HG03565 (cell line): ENCODE measurements at regions not wholly inside any gene's neighbourhood (a gene's known extent, or its start where the extent isn't known, plus 50 kb on each side); places are given as distances from the start of the nearest gene placed in this dataset.
A peak's percentile ranks its signal among the peaks of the same experiment; 100 is the strongest.

ENCODE experiments used
- ATAC-seq: cut with Tn5 transposase; IDR thresholded peaks from one replicate; pipeline ENCODE4 v1.9.1; 2021; ENCODE audit warnings: mild to moderate bottlenecking, moderate library complexity; ENCODE audit not compliant: unreplicated experiment

DNA sequence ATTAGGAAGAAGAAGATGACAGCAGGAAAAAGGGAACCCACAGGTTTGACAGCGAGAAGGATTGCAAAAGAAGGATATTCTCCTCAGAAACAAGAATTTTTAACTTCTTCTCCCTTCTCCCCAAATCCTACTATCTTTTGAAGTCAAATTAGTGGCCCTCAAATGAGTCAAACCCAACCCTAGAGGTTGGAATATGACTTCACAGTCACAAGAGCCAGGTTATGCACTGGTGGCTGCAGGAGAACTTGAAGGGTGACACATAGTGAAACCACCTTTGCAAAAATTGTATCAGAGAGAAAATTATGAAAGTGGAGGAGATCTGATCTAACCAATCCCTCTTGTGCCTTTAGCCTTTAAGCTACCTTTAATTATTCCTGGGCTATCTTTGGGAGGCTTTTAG, 386.2 kb upstream of the CCDC196 start:
- ATAC-seq = peak; percentile 94

DNA sequence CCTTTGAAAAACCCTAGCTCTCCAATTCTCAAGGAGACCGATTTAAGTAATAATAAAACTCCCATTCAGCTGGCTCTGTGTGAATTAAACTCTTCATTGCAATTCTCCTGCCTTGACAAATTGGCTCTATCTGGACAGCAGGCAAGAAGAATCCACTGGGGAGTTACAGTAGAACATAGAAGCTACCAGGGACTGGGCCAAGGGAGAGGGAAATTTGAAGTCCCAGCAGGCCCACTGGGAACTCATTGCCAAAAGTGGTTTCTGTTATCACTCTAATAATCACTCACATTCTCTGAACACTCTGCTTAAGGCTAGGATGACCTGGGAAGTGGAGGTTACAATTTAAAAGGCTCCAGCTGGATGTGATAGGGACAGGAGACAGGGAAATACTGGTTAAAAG, 384.5 kb upstream of the CCDC196 start:
- ATAC-seq = no peak

DNA sequence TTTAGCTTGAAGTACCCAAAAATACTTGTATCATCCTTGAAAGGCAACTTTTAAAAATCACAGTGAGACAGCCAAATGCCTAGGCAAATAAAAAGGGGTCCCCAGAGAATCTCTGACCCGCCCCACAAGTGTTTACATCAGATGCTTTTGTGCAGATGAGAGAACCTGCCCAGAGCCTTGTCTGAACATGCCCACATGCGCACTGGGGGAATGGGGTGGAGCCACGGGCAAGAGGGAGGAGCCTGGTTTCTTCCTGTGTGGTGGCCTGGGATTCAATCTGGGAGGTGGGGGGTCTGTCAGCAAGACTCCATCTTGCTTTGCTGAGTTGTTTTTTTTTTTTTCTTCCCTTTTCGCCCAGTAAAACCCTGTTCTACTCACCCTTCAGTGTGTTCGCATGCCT, 381.7 kb upstream of the CCDC196 start:
- ATAC-seq = no peak

DNA sequence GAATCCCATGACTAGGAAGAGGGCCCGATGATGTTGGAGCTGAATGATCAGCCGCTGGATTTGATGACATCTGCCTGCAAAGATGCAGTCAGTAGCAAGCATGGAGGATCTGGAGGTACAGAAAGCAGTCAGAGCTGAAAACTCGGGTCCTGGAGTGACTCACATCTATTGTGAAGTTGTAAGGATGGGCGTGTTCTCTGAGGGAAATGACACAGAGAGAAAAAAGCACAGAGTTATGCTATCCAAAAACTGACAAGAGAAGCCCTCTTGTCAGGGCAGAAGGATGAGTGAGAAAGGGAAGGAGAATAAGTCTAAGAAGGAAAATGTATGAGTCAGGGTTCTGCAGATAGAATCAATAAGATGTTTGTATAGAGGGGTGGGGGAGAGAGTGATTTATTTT, 380.4 kb upstream of the CCDC196 start:
- ATAC-seq = no peak

DNA sequence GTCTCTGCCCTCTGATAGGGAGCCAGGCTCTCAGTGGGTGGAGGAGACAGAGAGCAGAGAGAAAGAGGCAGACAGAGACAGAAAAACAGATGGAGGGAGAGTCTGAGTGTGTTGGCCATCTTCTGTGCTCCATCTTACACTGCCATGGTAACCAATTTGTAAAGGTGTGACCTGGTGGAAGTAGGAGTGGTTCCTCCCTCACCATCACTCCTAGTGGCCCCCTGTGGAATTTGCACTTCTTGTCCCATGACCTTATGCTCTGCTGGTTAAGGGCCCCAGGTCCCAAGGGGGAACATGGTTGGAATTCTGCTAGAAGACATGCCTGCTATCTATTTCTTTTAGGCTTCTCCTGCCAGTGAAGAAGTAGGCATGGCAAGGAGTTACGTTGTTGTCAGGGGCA, 376.7 kb upstream of the CCDC196 start:
- no peak for ATAC-seq

DNA sequence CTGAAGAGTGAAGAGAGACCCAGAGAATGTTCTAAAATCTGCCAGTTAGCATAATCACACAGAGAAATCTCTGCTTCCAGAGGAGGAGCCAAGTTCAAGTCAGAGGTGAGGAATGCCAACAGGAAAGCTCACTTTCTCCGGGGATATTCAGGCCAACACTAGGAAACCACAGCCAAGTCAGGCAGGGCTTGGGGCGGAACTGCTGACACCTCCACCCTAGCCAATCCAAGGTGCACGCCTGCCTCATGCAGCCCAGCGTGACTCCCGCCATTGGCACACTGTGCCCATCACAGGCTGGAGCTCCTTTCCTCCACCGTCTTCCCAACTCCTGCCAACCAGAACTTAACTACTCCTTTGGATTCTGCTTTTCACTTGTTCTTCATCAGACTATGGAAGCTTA, 374.3 kb upstream of the CCDC196 start:
- ATAC-seq = no peak

DNA sequence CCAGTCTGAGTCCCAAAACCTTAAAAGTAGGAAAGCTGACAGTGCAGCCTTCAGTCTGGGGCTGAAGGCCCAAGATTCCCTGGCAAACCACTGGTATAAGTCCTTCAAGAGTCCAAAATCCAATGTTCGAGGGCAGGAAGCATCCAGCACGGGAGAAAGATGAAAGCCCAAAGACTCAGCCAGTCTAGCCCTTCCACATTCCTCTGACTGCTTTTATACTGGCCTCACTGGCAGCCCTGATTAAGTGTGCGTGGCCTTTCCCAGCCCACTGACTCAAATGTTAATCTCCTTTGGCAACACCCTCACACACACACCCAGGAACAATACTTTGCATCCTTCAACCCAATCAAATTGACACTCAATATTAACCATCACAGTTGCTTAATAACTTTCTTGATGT, 372.1 kb upstream of the CCDC196 start:
- ATAC-seq = no peak

DNA sequence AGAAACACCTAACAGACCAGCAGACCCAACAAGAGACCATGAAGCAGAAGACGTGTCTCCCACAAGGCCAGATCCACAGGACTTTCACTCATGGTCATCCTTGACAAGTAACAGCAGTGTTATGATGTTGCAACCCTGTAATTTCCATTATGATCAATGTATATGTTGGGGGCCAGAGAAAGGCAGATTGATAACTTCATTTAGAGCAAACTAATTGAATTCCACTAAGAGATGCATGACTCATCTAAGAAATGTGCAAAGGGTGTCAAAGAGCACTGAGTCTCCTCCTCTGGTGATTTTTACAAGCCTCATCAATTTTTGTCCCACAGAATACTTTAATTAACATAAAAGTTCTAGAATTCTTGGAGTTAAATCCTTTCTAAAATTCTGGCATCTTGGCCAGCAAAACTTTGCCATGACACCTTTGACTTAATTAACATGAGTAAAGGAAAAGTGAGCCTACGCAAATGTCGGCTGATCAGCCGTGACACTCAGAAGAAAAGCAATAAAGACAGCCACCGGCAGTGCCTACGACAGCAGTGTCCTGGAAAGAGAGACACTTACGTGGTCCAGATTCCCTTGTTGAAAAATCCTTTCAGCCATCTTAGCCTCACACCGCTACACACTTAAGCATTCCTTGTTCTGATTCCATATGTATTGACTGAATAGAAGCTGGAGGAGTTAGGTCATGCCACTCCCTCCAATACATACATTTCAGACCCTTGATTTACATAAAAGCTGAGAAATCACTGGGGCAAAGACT, 370.2 kb upstream of the CCDC196 start:
- no peak for ATAC-seq

DNA sequence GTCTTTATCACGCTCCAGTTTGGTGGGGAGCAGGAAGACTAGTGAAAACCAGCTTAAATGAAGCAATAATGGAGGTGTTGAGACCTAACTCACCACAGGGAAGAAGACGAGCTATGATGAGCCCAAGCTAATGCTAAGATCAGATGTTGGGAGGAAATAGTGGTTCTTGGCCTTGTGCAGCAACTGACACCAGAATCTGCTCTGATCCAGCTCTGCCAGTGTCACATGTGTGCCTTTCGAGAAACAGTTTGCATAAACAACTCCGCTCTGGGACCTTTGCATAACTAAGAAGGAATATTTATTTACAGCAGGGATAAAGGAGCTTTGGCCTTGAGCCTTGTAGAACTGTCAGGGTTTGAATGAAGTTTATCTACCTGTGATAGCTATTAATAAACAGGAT, 369.4 kb upstream of the CCDC196 start:
- no peak for ATAC-seq

DNA sequence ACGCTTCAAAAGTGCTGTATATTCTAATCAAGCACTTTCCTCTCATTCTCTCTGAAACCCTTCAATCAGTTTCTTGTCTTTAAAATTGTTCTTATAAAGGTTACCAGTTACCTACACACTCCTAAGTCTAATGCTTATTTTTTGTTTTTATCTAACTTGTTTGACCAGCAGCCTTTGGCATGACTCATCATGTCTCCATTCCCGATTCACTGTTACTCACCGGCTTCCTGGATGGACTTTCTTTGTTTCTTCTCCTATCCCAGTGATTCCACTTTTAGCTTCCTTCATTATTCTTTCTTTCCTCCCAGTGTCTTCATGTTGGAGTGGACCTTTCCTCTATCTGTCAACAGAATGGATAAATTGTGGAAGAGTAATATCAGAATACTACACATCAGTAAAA, 368.6 kb upstream of the CCDC196 start:
- no peak for ATAC-seq

DNA sequence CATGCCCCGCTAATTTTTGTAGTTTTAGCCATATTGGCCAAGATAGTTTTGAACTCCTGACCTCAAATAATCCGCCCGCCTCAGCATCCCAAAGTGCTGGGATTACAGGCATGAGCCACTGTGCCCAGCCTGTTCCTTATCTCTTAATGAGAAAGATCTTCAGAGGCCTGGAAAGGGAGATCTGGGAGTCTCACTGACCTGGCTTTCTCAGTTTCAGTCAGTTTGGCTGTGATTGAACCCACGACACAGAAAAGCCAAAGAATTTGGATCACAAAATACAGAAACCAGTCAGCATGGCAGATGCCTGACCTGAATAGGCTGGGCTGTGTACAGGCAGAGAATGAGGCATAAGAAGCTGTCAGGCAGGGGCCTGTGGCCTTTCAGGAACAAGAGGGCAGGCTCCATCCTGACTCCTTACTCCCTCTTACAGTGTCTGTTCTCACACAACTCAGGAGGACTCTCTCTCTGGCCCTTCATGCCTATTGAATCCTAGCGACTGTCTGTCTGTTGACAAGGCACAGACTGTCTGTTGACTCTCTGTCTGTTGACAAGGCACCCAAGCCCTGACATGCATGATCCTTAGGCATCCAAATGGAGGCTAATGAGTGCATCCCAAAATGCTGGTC, 366.5 kb upstream of the CCDC196 start:
- ATAC-seq = no peak

DNA sequence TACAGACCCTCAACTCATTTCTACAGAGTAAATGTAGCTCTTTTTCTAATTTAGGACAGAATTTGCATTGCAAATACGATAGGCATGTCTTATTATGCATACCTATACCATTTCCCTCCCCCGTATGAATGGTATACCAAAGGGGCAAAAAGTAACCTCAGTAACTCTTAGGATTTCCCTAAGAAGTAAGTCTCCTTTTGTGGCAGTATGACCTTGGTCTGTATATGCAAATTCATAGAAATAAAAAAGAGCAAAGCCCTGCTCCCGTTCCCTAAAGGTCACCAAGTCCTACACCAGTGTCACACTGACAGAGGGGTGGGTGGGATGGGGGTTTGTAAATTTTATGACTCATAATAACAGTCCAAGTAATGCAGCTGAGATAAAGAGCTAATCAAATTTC, 365.8 kb upstream of the CCDC196 start:
- ATAC-seq = no peak

DNA sequence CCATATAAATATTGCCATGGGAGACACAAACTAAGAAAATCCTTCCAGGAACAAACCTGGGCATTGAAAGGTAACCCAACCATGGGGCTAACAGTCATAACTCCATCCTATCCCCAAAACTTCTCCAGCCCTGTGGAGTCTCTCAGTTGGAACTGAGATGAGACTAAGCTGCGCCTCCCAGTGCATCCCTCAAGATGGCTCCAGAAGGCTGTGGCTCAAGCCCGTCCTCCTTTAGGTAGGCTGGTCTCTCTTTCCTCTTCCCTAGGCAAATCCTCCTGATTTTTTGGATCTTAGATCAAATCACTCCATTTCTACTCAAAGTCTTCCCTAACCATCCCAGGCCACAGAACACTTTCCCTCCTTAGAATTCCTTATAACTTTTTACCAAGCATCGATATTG, 364.3 kb upstream of the CCDC196 start:
- no peak for ATAC-seq

DNA sequence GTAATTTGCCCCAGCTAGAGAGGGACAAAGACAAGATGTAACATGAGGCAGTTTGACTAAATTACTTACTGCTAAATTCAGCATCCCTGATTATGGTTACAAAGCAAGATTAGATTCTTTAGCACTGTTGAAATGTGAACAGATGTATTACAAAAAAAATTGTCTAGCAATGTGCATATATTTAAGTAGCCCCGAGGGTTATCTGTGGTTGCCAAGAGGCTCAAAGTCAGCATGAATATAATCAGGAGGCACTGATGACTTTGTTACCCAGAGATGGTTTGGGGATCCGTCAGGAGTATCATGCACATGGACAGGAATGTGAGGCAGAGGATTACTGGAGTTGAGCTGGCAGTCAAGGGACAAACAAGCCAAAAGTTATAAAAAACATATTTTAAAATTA, 356.9 kb upstream of the CCDC196 start:
- ATAC-seq = no peak

DNA sequence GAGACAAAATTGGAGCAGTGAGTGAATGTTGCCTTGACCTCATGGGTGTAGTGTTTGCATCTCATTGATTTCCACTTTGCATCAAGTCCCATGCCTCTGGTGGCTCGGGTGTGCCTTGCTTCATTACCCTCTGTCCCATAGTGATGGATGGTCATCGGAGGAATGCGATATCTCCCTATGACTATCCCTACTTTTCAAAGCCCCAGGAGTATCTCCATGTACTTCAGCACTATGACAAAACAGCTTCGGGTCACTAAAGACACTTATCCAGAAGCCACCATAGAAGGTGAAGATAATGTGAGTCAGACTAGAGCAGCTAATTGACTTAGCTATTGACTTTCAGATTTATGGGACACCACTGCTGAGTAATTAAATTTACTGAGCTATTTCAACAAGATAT, 355.1 kb upstream of the CCDC196 start:
- ATAC-seq = no peak

DNA sequence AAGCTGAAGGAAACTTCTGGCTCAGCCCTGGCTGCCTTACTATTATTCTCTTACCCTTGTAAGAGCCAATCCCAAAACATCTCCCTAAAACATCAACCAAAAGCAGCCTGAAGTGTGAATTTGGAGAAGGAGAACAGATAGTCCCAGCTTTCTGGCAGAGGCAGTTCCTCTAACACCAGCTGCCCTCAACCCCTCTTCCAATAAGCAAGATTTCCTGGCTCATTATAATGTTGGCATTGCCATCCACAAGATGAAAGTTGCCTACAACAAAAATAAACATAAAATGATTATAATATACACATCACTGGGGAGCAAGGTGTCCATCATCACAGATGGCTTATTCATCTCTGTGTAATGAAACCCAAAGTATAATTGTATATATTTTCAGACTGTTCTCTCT, 352.5 kb upstream of the CCDC196 start:
- ATAC-seq = no peak

DNA sequence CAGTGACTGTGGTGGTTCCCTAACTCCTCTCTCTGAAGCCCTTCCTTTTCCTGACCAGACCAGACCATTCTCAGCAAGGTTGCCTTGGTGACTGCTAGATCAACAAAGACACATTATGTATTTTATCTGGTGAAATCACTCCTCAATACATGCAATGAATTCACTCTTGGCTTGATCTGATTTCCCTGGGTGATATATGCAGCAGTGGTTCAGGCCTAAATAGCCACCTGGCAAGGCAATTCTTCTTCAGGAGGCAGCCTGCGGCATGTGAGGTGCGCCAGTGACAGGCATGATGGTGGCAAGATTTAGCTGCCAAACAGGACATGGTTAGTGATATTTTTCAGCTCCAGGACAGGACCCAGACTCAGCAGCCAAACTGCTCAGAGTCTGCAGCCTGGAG, 350.3 kb upstream of the CCDC196 start:
- no peak for ATAC-seq

DNA sequence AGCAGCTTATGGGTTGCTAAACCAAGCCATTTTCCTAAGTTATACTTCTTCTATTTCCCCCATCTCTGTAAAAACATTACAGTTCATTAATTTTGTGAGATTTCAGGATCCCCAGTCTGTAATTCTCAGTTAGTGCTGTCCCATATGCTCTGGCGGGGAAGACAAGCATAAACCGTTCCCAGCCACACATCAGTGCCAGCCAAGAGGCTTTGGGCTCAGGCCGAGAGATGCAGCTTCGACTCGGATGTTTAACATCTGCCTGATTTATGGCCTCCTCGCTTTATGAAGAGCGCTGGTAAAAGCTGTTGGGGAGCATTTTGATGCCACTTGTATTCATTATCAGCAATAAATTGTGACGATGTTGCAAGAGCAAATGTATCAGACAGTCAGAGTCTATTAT, 349.1 kb upstream of the CCDC196 start:
- ATAC-seq = no peak

DNA sequence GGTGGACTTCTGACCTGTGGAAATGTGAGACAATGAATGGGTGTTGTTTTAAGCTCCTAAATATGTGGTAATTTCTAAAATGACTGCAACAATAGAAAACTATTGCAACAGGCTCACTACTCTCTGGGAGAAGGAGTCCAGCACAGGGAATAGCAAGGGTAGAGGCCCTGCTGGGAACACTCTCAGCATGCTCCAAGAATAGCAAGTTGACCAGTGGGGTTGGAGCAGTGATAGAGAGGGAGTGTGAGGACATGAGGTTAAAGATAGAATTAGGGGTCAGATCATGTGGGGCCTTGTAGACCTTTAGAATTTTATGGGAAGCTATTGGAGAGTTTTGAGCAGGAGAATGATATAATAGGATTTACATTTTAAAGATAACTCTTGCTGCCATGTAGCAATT, 346.7 kb upstream of the CCDC196 start:
- ATAC-seq = no peak

DNA sequence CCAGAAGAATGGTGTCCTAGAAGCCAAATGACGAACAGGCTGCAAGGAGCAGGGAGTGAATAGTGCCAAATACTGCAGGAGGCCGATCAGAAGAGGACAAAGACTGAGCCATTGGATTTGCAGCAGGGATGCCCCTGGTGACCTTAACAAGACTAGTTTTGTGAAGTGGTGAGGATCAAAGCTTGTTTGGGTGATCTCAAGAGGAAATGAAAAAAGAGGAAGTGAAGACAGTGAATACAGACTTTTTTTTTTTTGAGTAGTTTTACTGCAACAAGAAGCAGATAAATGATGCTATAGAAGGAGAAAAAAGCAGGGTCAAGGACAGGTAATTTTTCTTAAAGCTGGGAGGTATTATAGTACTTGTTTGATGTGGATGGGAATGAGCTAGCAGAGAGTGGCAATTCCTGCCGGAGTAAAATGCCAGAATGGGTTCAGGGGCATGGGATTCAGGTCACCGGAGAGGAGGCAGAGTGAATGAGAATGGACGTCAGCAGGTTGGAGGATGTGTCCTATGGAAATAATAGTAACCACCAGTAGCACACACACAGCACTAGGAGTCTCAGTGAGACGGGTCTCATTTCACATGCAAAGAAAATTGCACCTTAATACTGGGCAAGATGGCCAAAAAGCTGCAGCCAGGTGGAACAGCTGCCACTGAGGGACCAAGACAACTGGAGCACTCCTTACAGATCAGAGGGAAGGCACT, 345.8 kb upstream of the CCDC196 start:
- peak; percentile 93 for ATAC-seq

DNA sequence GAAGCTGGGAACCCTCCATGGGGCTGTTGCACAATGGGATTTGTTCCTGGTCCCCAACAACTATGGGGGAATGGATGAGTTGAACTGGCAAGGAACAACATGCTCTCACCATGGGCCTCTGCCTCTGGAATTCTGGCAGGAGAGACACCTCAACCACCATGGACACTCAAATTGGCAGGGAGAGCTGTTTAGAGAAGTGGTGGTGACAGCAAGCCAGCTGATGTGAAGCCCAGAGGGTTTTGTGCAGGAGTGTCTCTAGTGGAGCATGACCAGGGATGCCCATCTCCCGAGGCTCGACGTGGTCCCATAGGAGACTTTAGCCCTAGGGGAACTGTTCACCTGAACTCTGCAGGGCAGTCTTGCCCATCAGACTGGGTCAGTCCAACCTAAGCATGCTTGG, 345.2 kb upstream of the CCDC196 start:
- no peak for ATAC-seq

DNA sequence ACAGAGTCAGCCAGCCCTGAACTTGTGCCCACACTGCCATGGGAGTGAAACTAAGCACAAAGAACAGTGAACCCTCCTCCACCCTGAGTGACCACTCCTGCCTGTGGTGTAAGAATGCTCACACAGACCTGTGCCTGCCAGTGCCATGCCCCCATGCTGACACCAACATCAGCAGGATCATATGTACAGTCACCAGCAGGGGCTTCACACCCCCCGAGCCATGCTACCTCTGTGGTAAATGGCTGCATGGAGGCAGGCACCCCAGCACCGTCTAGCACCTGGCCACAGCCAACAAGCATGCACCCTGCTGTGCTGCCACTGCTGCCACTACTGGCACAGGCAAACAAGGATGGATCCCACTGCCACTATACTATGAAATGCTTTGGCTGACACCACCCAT, 344.4 kb upstream of the CCDC196 start:
- no peak for ATAC-seq
